ENCODE measurements at regions not wholly inside any gene's neighbourhood (a gene's known extent, or its start where the extent isn't known, plus 50 kb on each side); places are given as distances from the start of the nearest gene placed in this dataset.

GRCh38 chr17:36881323-36881722 lies 56.0 kb upstream of the LHX1 start:
- no peaks in the 10 kb centered on the region for H3K4me1 ChIP-seq (ENCODE audit: control insufficient read depth, insufficient read depth, low read length)
- TF ChIP-seq ZNF114 (tag by site-specific recombination; IDR thresholded peaks at IDR 0.05), result no peak
- TF ChIP-seq ZNF621 (tag by site-specific recombination; IDR thresholded peaks at IDR 0.05), result no peak
- peak; percentile 87 for TF ChIP-seq SETDB1 (IDR thresholded peaks at IDR 0.05; ENCODE audit: insufficient read length, low read length)
- CTCF ChIA-PET, result no interaction called here
- no peaks in the 10 kb centered on the region for H3K36me3 ChIP-seq (ENCODE audit: control insufficient read depth in 2 of 2, insufficient read depth in 1 of 2, low read length in 2 of 2)
- no peak overlapping the region for H3K4me3 ChIP-seq (ENCODE audit: low read depth, low read length)
- POLR2A ChIA-PET, result no interaction called here
- H3K9me3 ChIP-seq (ENCODE audit: control insufficient read depth, insufficient read depth, low read depth, low read length), result no peaks in the 10 kb centered on the region
- H3K27ac ChIP-seq (ENCODE audit: extremely low read depth, low read depth, low read length), result no peak overlapping the region

- ChIA-PET POLR2A (no interaction called here), CTCF (interaction anchor here (0.6 kb wide), 1 partner anchor 675 kb away, joined by 4 read pairs; no protein-coding TSS in a partner anchor)
- 0 out of 2 replicates have a peak, but pooled peaks cover 2% of the 10 kb centered on the region for H3K4me1 ChIP-seq (ENCODE audit: control insufficient read depth, insufficient read depth, low read length)
- TF ChIP-seq ZNF341 (tag by site-specific recombination; IDR thresholded peaks at IDR 0.05; ENCODE audit: low read depth), result no peak
- no peak for TF ChIP-seq ZNF10 (tag by site-specific recombination; IDR thresholded peaks at IDR 0.05)
- TF ChIP-seq, protein P1, sequence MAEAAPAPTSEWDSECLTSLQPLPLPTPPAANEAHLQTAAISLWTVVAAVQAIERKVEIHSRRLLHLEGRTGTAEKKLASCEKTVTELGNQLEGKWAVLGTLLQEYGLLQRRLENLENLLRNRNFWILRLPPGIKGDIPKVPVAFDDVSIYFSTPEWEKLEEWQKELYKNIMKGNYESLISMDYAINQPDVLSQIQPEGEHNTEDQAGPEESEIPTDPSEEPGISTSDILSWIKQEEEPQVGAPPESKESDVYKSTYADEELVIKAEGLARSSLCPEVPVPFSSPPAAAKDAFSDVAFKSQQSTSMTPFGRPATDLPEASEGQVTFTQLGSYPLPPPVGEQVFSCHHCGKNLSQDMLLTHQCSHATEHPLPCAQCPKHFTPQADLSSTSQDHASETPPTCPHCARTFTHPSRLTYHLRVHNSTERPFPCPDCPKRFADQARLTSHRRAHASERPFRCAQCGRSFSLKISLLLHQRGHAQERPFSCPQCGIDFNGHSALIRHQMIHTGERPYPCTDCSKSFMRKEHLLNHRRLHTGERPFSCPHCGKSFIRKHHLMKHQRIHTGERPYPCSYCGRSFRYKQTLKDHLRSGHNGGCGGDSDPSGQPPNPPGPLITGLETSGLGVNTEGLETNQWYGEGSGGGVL (tag by site-specific recombination; IDR thresholded peaks at IDR 0.05), result no peak
- TF ChIP-seq, protein P2, sequence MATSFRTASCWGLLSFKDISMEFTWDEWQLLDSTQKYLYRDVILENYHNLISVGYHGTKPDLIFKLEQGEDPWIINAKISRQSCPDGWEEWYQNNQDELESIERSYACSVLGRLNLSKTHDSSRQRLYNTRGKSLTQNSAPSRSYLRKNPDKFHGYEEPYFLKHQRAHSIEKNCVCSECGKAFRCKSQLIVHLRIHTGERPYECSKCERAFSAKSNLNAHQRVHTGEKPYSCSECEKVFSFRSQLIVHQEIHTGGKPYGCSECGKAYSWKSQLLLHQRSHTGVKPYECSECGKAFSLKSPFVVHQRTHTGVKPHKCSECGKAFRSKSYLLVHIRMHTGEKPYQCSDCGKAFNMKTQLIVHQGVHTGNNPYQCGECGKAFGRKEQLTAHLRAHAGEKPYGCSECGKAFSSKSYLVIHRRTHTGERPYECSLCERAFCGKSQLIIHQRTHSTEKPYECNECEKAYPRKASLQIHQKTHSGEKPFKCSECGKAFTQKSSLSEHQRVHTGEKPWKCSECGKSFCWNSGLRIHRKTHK (tag by site-specific recombination; IDR thresholded peaks at IDR 0.05), result no peak
- no peak for TF ChIP-seq ZNF501 (tag by site-specific recombination; IDR thresholded peaks at IDR 0.05)
- no peak for TF ChIP-seq ZBTB7A (tag by site-specific recombination; IDR thresholded peaks at IDR 0.05; ENCODE audit: low read depth)
- TF ChIP-seq ZNF571 (tag by site-specific recombination; IDR thresholded peaks at IDR 0.05), result no peak
- no peak for TF ChIP-seq HOXC10 (CRISPR knock-in tag; IDR thresholded peaks at IDR 0.05)
- no peak for TF ChIP-seq ZNF354C (tag by site-specific recombination; IDR thresholded peaks at IDR 0.05; ENCODE audit: borderline replicate concordance, low read depth)
- H3K36me3 ChIP-seq (ENCODE audit: control insufficient read depth in 2 of 2, insufficient read depth in 1 of 2, low read length in 2 of 2), result no peaks in the 10 kb centered on the region
- H3K9me3 ChIP-seq (ENCODE audit: control insufficient read depth, insufficient read depth, low read depth, low read length), result no peaks in the 10 kb centered on the region
- no peak overlapping the region for H3K27ac ChIP-seq (ENCODE audit: extremely low read depth, low read depth, low read length)
- H3K4me3 ChIP-seq (ENCODE audit: low read depth, low read length), result no peak overlapping the region
Measured at GRCh38 chr17:36884495-36885152, 52.7 kb upstream of the LHX1 start.

- Histone ChIP-seq H3K4me1 (ENCODE audit: control insufficient read depth, insufficient read depth, low read length) (0 out of 2 replicates have a peak, but pooled peaks cover 2% of the 10 kb centered on the region), H3K27ac (ENCODE audit: extremely low read depth, low read depth, low read length) (no peak overlapping the region), H3K9me3 (ENCODE audit: control insufficient read depth, insufficient read depth, low read depth, low read length) (no peaks in the 10 kb centered on the region), H3K36me3 (ENCODE audit: control insufficient read depth in 2 of 2, insufficient read depth in 1 of 2, low read length in 2 of 2) (no peaks in the 10 kb centered on the region), H3K4me3 (ENCODE audit: low read depth, low read length) (no peak overlapping the region)
- CTCF ChIA-PET, result no interaction called here
- POLR2A ChIA-PET, result no interaction called here
- TF ChIP-seq ZNF549 (tag by site-specific recombination; IDR thresholded peaks at IDR 0.05) (no peak), ZNF664 (tag by site-specific recombination; IDR thresholded peaks at IDR 0.05) (0 out of 2 replicates have a peak, but pooled peaks have one; percentile 13), RBAK (tag by site-specific recombination; IDR thresholded peaks at IDR 0.05) (no peak), ZBTB48 (tag by site-specific recombination; IDR thresholded peaks at IDR 0.05) (no peak), ZNF658 (tag by site-specific recombination; IDR thresholded peaks at IDR 0.05) (no peak), ZSCAN16 (tag by site-specific recombination; IDR thresholded peaks at IDR 0.05) (0 out of 2 replicates have a peak, but pooled peaks have one; percentile 31), ZNF48 (tag by site-specific recombination; IDR thresholded peaks at IDR 0.05) (no peak), ZNF596 (tag by site-specific recombination; IDR thresholded peaks at IDR 0.05) (no peak), YY1 (tag by site-specific recombination; IDR thresholded peaks at IDR 0.05) (no peak), ZNF404 (tag by site-specific recombination; IDR thresholded peaks at IDR 0.05) (no peak), ZNF138 (tag by site-specific recombination; IDR thresholded peaks at IDR 0.05; ENCODE audit: borderline replicate concordance) (no peak), ZNF146 (tag by site-specific recombination; IDR thresholded peaks at IDR 0.05) (no peak)
- TF ChIP-seq, protein P3, sequence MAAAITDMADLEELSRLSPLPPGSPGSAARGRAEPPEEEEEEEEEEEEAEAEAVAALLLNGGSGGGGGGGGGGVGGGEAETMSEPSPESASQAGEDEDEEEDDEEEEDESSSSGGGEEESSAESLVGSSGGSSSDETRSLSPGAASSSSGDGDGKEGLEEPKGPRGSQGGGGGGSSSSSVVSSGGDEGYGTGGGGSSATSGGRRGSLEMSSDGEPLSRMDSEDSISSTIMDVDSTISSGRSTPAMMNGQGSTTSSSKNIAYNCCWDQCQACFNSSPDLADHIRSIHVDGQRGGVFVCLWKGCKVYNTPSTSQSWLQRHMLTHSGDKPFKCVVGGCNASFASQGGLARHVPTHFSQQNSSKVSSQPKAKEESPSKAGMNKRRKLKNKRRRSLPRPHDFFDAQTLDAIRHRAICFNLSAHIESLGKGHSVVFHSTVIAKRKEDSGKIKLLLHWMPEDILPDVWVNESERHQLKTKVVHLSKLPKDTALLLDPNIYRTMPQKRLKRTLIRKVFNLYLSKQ (tag by site-specific recombination; IDR thresholded peaks at IDR 0.05; ENCODE audit: borderline replicate concordance), result no peak
Measured at GRCh38 chr17:36885153-36885735, 52.0 kb upstream of the LHX1 start.

Measured in HEK293 (cell line).